ENCODE measurements at regions not wholly inside any gene's neighbourhood (a gene's known extent, or its start where the extent isn't known, plus 50 kb on each side); places are given as distances from the start of the nearest gene placed in this dataset.

- H3K27me3 Mint-ChIP-seq (ENCODE audit: low read depth), result no peaks in the 10 kb centered on the region
- H3K36me3 Mint-ChIP-seq (ENCODE audit: insufficient read depth in 1 of 3, low read depth in 3 of 3), result no peaks in the 10 kb centered on the region
- H4K8ac ChIP-seq (replicated peaks; ENCODE audit: insufficient read length, low read depth, low read length), result no peak overlapping the region
- H3K56ac ChIP-seq (ENCODE audit: insufficient read length, low read depth, low read length), result no peak overlapping the region
- TF ChIP-seq CTCF (conservative IDR thresholded peaks at IDR 0.05), result no peak
- no peak overlapping the region for H3K4ac ChIP-seq (ENCODE audit: low read depth, low read length)
- H3K9ac ChIP-seq (ENCODE audit: extremely low read depth, insufficient read length, low read length), result no peak overlapping the region
- H3K18ac ChIP-seq (ENCODE audit: insufficient read length, low read depth, low read length), result no peak overlapping the region
- no peaks in the 10 kb centered on the region for H3K79me2 ChIP-seq (ENCODE audit: insufficient read depth, low read length)
- no peak overlapping the region for H2BK20ac ChIP-seq (ENCODE audit: low read depth, low read length, poor library complexity, severe bottlenecking)
- peaks cover 0 to 3% of the 10 kb centered on the region in 2 experiments; a peak in 1 of 5 replicates for H3K9me3 Mint-ChIP-seq
- no CpG with 5 or more reads among the region's 4 CpGs for WGBS (ENCODE audit: extremely low coverage, insufficient read length, low lambda C conversion rate)
- no peak for DNase-seq
- no peak overlapping the region for H2AK5ac ChIP-seq (ENCODE audit: insufficient read length, low read length)
- H3K23ac ChIP-seq (ENCODE audit: insufficient read length, low read depth, low read length), result no peak overlapping the region
- H4K91ac ChIP-seq (ENCODE audit: insufficient read length, low read depth, low read length), result no peak overlapping the region
- H3K14ac ChIP-seq (ENCODE audit: insufficient read depth, low read length), result no peak overlapping the region
- no peaks in the 10 kb centered on the region for H4K20me1 ChIP-seq (ENCODE audit: control insufficient read depth, insufficient read depth, insufficient read length)
- no peaks in the 10 kb centered on the region for H3K79me1 ChIP-seq (ENCODE audit: insufficient read depth, low read depth, low read length, poor library complexity, severe bottlenecking)
- no peak overlapping the region for H3K27ac Mint-ChIP-seq
- no peak overlapping the region for H4K5ac ChIP-seq (ENCODE audit: insufficient read length, low read depth, low read length)
- H3K9me3 ChIP-seq (ENCODE audit: control insufficient read depth, low read depth, low read length), result no peaks in the 10 kb centered on the region
- H3K4me1 ChIP-seq (ENCODE audit: insufficient read depth, low read length), result no peaks in the 10 kb centered on the region
- no peak overlapping the region for H2BK5ac ChIP-seq (ENCODE audit: insufficient read length, low read length)
- H3K4me2 ChIP-seq (ENCODE audit: insufficient read depth, insufficient read length, low read length), result no peak overlapping the region
- H3K27me3 ChIP-seq (ENCODE audit: insufficient read depth, low read length), result no peaks in the 10 kb centered on the region
- H3T11ph ChIP-seq (ENCODE audit: low read length), result no peak overlapping the region
- H3K27ac ChIP-seq (ENCODE audit: insufficient read length, low read depth, low read length), result no peak overlapping the region
- H3K4me1 Mint-ChIP-seq, result no peaks in the 10 kb centered on the region
- no peak overlapping the region for H2BK15ac ChIP-seq (ENCODE audit: low read depth, low read length)
- H2BK12ac ChIP-seq (ENCODE audit: insufficient read length, low read depth, low read length), result no peak overlapping the region
- H3K4me3 Mint-ChIP-seq, result no peak overlapping the region
- no peaks in the 10 kb centered on the region for H3K23me2 ChIP-seq (ENCODE audit: insufficient read length, low read depth, low read length, poor library complexity, severe bottlenecking)
- no peak overlapping the region for H2BK120ac ChIP-seq (ENCODE audit: low read depth, low read length, poor library complexity, severe bottlenecking)
- no peak overlapping the region for H2AFZ ChIP-seq (ENCODE audit: low read length)
Measured at GRCh38 chr1:90382161-90382560, 334.9 kb downstream of the BARHL2 start.
